SK-N-SH (cell line): ENCODE measurements at regions not wholly inside any gene's neighbourhood (a gene's known extent, or its start where the extent isn't known, plus 50 kb on each side); places are given as distances from the start of the nearest gene placed in this dataset.

Source experiments
- CTCF ChIP-seq: fragments of 200-600 bp; sonication (generic); IDR thresholded peaks from 2 replicates; pipeline ENCODE4 v1.6.1; 2017; ENCODE audit warnings: antibody characterized with exemption, mild to moderate bottlenecking, moderate library complexity
- ELF1 ChIP-seq: IDR thresholded peaks from 2 replicates; pipeline ENCODE4 v1.4.0; 2012
- EZH2phosphoT487 ChIP-seq: fragments of 200-600 bp; sonication (generic); IDR thresholded peaks from 2 replicates; pipeline ENCODE4 v1.6.1; 2017; ENCODE audit warnings: low read depth, mixed run types, mild to moderate bottlenecking, antibody characterized with exemption, moderate library complexity, borderline replicate concordance
- FOSL2 ChIP-seq: IDR thresholded peaks from 2 replicates; pipeline ENCODE4 v1.4.0; 2012; ENCODE audit warnings: low read depth, mild to moderate bottlenecking, moderate library complexity, borderline replicate concordance
- MAX ChIP-seq: IDR thresholded peaks from 2 replicates; pipeline ENCODE4 v1.4.0; 2012; ENCODE audit warnings: low read depth
- NFIC ChIP-seq: IDR thresholded peaks from 2 replicates; pipeline ENCODE4 v1.4.0; 2012; ENCODE audit warnings: borderline replicate concordance
- POLR2AphosphoS5 ChIP-seq: IDR thresholded peaks from 2 replicates; pipeline ENCODE4 v1.6.1; 2012; ENCODE audit warnings: low read depth, low read length
- RCOR1 ChIP-seq: fragments of 150-350 bp; IDR thresholded peaks from 2 replicates; pipeline ENCODE4 v1.6.1; 2017; ENCODE audit warnings: antibody characterized with exemption, low read length
- REST ChIP-seq: IDR thresholded peaks from 2 replicates; pipeline ENCODE4 v1.6.1; 2012; ENCODE audit warnings: mild to moderate bottlenecking, low read depth, low read length, moderate library complexity
- SMC3 ChIP-seq: IDR thresholded peaks from 2 replicates; pipeline ENCODE4 v1.6.1; 2012; ENCODE audit warnings: low read depth, low read length, improper control_type of control experiment
- TAF1 ChIP-seq: IDR thresholded peaks from 2 replicates; pipeline ENCODE4 v1.6.1; 2012; ENCODE audit warnings: low read depth, mild to moderate bottlenecking, low read length, moderate library complexity, borderline replicate concordance
- TEAD4 ChIP-seq: IDR thresholded peaks from 2 replicates; pipeline ENCODE4 v1.4.0; 2012; ENCODE audit warnings: mild to moderate bottlenecking, borderline replicate concordance; ENCODE audit not compliant: insufficient read depth
- ZBTB33 ChIP-seq: IDR thresholded peaks from 2 replicates; pipeline ENCODE4 v1.4.0; 2012; ENCODE audit warnings: low read depth, borderline replicate concordance

GRCh38 chr18:23350188-23350587 lies 102.9 kb upstream of the RIOK3 start:
- TF ChIP-seq POLR2AphosphoS5: no peak
- TF ChIP-seq RCOR1: no peak
- TF ChIP-seq ZBTB33: no peak
- no peak for TF ChIP-seq FOSL2
- no peak for TF ChIP-seq CTCF
- TF ChIP-seq TAF1: no peak
- no peak for TF ChIP-seq REST
- no peak for TF ChIP-seq ELF1
- no peak for TF ChIP-seq NFIC
- TF ChIP-seq SMC3: no peak
- TF ChIP-seq EZH2phosphoT487: no peak
- no peak for TF ChIP-seq TEAD4
- TF ChIP-seq MAX: no peak
